ENCODE measurements at regions not wholly inside any gene's neighbourhood (a gene's known extent, or its start where the extent isn't known, plus 50 kb on each side); places are given as distances from the start of the nearest gene placed in this dataset.

- no peak overlapping the region for H3K4me3 ChIP-seq
- no peaks in the 10 kb centered on the region for H3K27me3 ChIP-seq
- TF ChIP-seq, protein P1, sequence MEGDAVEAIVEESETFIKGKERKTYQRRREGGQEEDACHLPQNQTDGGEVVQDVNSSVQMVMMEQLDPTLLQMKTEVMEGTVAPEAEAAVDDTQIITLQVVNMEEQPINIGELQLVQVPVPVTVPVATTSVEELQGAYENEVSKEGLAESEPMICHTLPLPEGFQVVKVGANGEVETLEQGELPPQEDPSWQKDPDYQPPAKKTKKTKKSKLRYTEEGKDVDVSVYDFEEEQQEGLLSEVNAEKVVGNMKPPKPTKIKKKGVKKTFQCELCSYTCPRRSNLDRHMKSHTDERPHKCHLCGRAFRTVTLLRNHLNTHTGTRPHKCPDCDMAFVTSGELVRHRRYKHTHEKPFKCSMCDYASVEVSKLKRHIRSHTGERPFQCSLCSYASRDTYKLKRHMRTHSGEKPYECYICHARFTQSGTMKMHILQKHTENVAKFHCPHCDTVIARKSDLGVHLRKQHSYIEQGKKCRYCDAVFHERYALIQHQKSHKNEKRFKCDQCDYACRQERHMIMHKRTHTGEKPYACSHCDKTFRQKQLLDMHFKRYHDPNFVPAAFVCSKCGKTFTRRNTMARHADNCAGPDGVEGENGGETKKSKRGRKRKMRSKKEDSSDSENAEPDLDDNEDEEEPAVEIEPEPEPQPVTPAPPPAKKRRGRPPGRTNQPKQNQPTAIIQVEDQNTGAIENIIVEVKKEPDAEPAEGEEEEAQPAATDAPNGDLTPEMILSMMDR (IDR thresholded peaks at IDR 0.05): no peak
- TF ChIP-seq EP300 (IDR thresholded peaks at IDR 0.05) (no peak), POLR2A (IDR thresholded peaks at IDR 0.05) (no peak)
- DNase-seq: no peak
- WGBS, 5 donors: 71 to 86% (median 74%) methylated on average over 1 of the region's 1 CpG
- no peaks in the 10 kb centered on the region for H3K36me3 ChIP-seq
- H3K4me1 ChIP-seq: no peaks in the 10 kb centered on the region
- H3K9me3 ChIP-seq: no peaks in the 10 kb centered on the region
- no peak overlapping the region for H3K27ac ChIP-seq
- intact Hi-C loops (cut with DNase I; ENCODE audit: low total_unique reads): no loop called here
Measured at GRCh38 chr3:6439824-6440223, 421.1 kb upstream of the GRM7 start.

DNA sequence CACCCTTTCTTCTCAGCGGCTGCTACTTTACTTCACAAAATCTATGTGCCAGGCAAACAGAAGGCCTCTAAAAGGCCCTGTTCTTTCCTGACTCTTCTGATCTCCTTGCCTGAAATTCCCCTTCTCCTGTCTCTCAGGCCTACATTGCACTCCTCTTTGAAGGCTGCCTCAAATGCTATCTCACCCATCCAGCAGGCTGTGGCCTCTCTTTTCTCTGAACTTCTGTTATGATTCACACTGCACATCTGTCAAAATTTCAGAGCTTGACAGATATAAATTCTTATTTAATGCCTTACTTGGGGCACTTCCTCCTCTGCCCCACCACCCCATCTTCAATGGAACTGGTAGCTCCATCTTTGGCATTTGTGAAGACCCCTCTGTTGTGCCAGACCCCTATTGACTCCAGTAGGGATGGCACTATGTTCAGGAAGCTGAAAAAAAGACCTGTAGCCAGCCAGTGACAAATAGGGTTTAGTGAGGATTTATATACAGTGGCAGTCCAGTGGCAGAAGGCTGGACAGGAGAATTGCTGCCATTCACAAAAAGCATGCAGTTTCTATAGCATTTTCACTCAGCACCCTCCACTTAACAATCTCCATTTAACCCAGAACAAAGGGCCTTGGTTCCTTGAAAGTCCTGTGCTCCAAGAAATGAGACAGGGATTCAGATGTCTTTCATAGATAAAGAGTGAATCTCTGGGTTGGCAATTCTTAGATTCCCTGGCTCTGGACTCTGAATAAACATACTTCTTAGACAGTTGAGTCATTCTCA, 415.8 kb upstream of the GRM7 start:
- H3K4me1 ChIP-seq: no peaks in the 10 kb centered on the region
- H3K36me3 ChIP-seq: no peaks in the 10 kb centered on the region
- no peak for DNase-seq
- no peaks in the 10 kb centered on the region for H3K27me3 ChIP-seq
- H3K9me3 ChIP-seq: no peaks in the 10 kb centered on the region
- H3K27ac ChIP-seq: no peak overlapping the region
- no peak overlapping the region for H3K4me3 ChIP-seq
- 0 to 100% (median 94%) methylated on average over 1 of the region's 1 CpG for WGBS, 5 donors
- TF ChIP-seq, protein P1 (IDR thresholded peaks at IDR 0.05): no peak
- TF ChIP-seq POLR2AphosphoS5 (IDR thresholded peaks at IDR 0.05) (no peak), POLR2A (IDR thresholded peaks at IDR 0.05) (no peak), EP300 (IDR thresholded peaks at IDR 0.05) (no peak)
- intact Hi-C loops (cut with DNase I; ENCODE audit: low total_unique reads): no loop called here

- no peaks in the 10 kb centered on the region for H3K36me3 ChIP-seq
- no peak overlapping the region for H3K27ac ChIP-seq
- intact Hi-C loops (cut with DNase I; ENCODE audit: low total_unique reads): no loop called here
- no peak for TF ChIP-seq EP300 (IDR thresholded peaks at IDR 0.05)
- TF ChIP-seq POLR2AphosphoS5 (IDR thresholded peaks at IDR 0.05): no peak
- H3K4me1 ChIP-seq: no peaks in the 10 kb centered on the region
- H3K4me3 ChIP-seq: no peak overlapping the region
- no peaks in the 10 kb centered on the region for H3K9me3 ChIP-seq
- no peak for DNase-seq
- no peaks in the 10 kb centered on the region for H3K27me3 ChIP-seq
- 65 to 81% (median 68%) methylated on average over 4 to 5 of the region's 5 CpGs for WGBS, 5 donors
Measured at GRCh38 chr3:6447166-6447801, 413.6 kb upstream of the GRM7 start.

DNA sequence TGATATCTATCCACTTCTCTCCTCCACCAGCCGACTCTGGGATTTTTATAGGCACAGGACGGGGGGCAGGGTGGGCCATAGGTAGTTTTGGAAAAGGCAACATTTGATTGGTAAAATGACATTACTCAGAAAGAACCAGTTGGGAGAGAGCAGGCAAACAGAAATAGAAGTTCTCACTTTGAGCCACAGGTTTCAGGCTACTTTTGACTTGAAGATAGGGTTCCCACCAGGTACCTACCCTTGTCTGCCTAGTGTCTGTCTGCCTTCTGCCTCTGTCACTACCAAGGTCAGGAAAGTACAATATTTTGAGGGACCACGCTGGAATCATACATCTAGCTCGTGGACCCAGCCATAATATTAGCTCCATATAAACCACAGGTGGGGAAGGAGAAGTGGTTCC, 412.9 kb upstream of the GRM7 start:
- DNase-seq: no peak
- WGBS, 5 donors: 67 to 88% (median 78%) methylated on average over 4 of the region's 4 CpGs
- no peaks in the 10 kb centered on the region for H3K36me3 ChIP-seq

More for the DNA sequence above, 412.9 kb upstream of the GRM7 start:
- Histone ChIP-seq H3K4me1 (no peaks in the 10 kb centered on the region), H3K4me3 (no peak overlapping the region), H3K27me3 (no peaks in the 10 kb centered on the region), H3K9me3 (no peaks in the 10 kb centered on the region), H3K27ac (no peak overlapping the region)
- TF ChIP-seq POLR2AphosphoS5 (IDR thresholded peaks at IDR 0.05) (no peak), EP300 (IDR thresholded peaks at IDR 0.05) (no peak), POLR2A (IDR thresholded peaks at IDR 0.05) (no peak)
- TF ChIP-seq, protein P1 (IDR thresholded peaks at IDR 0.05): no peak
- intact Hi-C loops (cut with DNase I; ENCODE audit: low total_unique reads): no loop called here

All from stomach (tissue), 8 donors.